ENCODE measurements at regions not wholly inside any gene's neighbourhood (a gene's known extent, or its start where the extent isn't known, plus 50 kb on each side); places are given as distances from the start of the nearest gene placed in this dataset.

DNA sequence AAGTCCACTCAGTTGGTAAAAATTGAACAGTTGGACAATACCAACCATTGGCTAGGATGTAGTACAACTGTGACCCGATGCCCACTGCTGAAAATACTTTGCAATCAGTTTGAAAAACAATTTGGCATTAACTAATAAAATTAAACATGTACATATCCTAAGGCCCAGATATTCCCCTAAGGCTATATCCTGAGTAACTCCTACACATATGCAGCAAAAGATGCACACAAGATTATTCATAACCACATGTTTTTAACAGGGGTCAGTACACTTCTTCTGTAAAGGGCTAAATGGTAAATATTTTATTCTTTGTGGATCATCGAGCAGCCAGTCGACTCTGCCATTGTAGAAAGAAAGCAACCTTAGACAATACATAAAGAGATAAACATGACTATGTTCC lies 116.3 kb downstream of the MEX3B start:
- Histone ChIP-seq H3K4me3 (no peak overlapping the region), H3K9me3 (no peaks in the 10 kb centered on the region), H3K27ac (no peak overlapping the region), H3K36me3 (no peaks in the 10 kb centered on the region), H3K27me3 (no peaks in the 10 kb centered on the region), H3K4me1 (no peaks in the 10 kb centered on the region)
- TF ChIP-seq POLR2A (IDR thresholded peaks at IDR 0.05), result no peak
- TF ChIP-seq, protein P1, sequence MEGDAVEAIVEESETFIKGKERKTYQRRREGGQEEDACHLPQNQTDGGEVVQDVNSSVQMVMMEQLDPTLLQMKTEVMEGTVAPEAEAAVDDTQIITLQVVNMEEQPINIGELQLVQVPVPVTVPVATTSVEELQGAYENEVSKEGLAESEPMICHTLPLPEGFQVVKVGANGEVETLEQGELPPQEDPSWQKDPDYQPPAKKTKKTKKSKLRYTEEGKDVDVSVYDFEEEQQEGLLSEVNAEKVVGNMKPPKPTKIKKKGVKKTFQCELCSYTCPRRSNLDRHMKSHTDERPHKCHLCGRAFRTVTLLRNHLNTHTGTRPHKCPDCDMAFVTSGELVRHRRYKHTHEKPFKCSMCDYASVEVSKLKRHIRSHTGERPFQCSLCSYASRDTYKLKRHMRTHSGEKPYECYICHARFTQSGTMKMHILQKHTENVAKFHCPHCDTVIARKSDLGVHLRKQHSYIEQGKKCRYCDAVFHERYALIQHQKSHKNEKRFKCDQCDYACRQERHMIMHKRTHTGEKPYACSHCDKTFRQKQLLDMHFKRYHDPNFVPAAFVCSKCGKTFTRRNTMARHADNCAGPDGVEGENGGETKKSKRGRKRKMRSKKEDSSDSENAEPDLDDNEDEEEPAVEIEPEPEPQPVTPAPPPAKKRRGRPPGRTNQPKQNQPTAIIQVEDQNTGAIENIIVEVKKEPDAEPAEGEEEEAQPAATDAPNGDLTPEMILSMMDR (IDR thresholded peaks at IDR 0.05), result no peak
- intact Hi-C loops (cut with DNase I; ENCODE audit: low total_unique reads), result no loop called here
- no peak for DNase-seq

DNA sequence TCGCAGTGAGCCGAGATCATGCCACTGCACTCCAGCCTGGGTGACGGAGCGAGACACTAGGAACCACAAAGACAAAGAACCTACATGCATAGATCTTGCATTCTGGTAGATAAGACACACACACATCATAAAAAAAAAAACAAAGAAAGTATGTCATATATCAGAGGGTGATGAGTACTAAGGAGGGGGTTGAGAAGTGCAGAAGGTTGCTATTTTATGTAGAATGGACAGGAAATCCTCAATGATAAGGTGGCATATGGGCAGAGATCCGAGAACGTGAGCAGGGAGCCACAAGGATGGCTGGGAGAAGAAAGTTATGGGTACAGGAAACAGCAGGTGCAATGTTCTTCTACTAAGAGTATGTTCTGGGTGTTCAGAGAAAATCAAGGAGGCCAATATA lies 118.8 kb downstream of the MEX3B start:
- Histone ChIP-seq H3K27ac (no peak overlapping the region), H3K4me3 (no peak overlapping the region), H3K9me3 (no peaks in the 10 kb centered on the region), H3K36me3 (no peaks in the 10 kb centered on the region), H3K27me3 (no peaks in the 10 kb centered on the region), H3K4me1 (no peaks in the 10 kb centered on the region)
- TF ChIP-seq, protein P1 (IDR thresholded peaks at IDR 0.05), result no peak
- TF ChIP-seq POLR2A (IDR thresholded peaks at IDR 0.05), result no peak
- intact Hi-C loops (cut with DNase I; ENCODE audit: low total_unique reads), result no loop called here
- no peak for DNase-seq

DNA sequence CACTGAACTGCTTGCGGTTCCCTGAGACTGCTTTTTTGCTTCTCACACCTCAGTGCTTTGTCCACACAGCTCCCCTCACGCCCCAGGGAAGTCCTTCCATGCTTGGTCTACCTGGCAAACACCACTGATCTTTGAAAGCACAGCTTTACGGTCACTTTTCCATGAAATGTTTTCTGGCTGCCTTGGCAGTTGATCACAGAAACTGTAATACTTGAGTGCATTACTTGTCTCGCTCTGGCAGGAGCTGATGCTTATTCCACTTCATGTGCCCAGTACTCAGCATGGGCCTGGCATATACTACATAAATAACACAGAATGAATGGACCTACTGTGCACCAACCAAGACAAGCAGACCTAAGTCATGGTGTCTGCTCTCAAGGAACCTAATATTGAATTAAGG lies 121.1 kb downstream of the MEX3B start:
- Histone ChIP-seq H3K9me3 (no peaks in the 10 kb centered on the region), H3K27me3 (no peaks in the 10 kb centered on the region), H3K4me1 (no peaks in the 10 kb centered on the region), H3K36me3 (no peaks in the 10 kb centered on the region), H3K27ac (no peak overlapping the region), H3K4me3 (no peak overlapping the region)
- no peak for DNase-seq
- intact Hi-C loops (cut with DNase I; ENCODE audit: low total_unique reads), result no loop called here
- TF ChIP-seq, protein P1 (IDR thresholded peaks at IDR 0.05), result no peak

DNA sequence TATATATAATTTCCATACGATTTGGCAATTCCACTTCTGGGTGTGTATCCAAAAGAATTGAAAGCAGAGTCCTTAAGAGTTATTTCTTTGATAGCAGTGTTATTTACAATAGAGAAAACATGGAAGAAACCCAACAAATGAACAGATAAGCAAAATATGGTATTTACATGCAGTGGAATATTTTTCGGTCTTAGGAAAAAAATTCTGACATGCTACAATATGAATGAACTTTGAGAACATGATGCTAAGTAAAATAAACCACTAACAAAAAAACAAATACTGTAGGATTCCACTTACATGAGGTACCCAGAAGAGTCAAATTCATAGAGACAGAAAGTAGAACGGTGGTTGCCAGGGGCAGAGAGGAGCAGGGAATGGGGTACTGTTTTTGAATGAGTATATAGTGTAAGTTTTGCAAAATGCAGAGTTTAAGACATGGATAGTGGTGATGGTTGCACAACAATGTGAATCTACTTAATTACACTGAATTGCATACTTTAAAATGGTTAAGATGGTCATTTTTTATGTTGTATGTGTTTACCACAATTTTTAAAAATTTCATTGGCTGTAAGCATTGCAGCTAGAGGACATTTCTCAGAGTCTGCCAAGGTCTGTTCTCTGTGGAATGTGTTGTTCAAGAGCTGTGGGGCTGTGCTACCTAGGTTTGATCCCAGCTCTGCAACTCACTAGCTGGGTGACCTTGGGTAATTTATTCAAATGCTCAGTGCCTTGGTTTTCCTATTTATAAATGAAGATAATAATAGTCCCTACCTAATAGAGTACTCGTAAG lies 122.1 kb downstream of the MEX3B start:
- no peaks in the 10 kb centered on the region for H3K36me3 ChIP-seq
- TF ChIP-seq POLR2A (IDR thresholded peaks at IDR 0.05), result no peak
- TF ChIP-seq, protein P1 (IDR thresholded peaks at IDR 0.05), result no peak
- no peak for DNase-seq
- H3K9me3 ChIP-seq, result no peaks in the 10 kb centered on the region
- intact Hi-C loops (cut with DNase I; ENCODE audit: low total_unique reads), result no loop called here
- H3K4me3 ChIP-seq, result no peak overlapping the region
- H3K4me1 ChIP-seq, result no peaks in the 10 kb centered on the region
- no peaks in the 10 kb centered on the region for H3K27me3 ChIP-seq
- H3K27ac ChIP-seq, result no peak overlapping the region

DNA sequence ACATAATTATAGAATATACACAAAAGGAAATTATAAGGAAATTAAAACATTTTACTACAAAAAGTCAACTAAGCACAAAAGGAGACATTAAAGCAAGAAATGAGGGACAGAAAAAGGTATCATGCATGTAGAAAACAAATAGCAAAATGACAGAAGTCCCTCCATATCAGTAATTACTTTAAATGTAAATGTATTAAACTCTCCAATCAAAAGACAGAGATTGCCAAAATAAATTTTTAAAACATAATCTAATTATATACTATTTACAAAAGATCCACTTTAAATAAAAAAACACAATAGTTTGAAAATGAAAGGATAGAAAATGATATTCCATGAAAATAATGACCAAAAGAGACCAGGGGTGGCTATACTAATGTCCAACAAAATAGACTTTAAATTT lies 123.7 kb downstream of the MEX3B start:
- Histone ChIP-seq H3K36me3 (no peaks in the 10 kb centered on the region), H3K9me3 (no peaks in the 10 kb centered on the region), H3K4me3 (no peak overlapping the region), H3K27me3 (no peaks in the 10 kb centered on the region), H3K27ac (no peak overlapping the region), H3K4me1 (no peaks in the 10 kb centered on the region)
- no peak for DNase-seq
- intact Hi-C loops (cut with DNase I; ENCODE audit: low total_unique reads), result no loop called here
- TF ChIP-seq POLR2A (IDR thresholded peaks at IDR 0.05), result no peak
- TF ChIP-seq, protein P1 (IDR thresholded peaks at IDR 0.05), result no peak
